A549 (cell line): ENCODE measurements at regions not wholly inside any gene's neighbourhood (a gene's known extent, or its start where the extent isn't known, plus 50 kb on each side); places are given as distances from the start of the nearest gene placed in this dataset.

Source experiments
- CHD2 ChIP-seq: fragments of 150-350 bp; IDR thresholded peaks from 2 replicates; pipeline ENCODE4 v1.6.1; 2014; ENCODE audit warnings: low read length; ENCODE audit not compliant: partially characterized antibody
- EHMT2 ChIP-seq: fragments of 200-600 bp; sonication (generic); IDR thresholded peaks from 2 replicates; pipeline ENCODE4 v1.6.1; 2016; ENCODE audit warnings: antibody characterized with exemption, low read depth, mild to moderate bottlenecking, moderate library complexity
- MAFK ChIP-seq: fragments of 450-650 bp; IDR thresholded peaks from 2 replicates; pipeline ENCODE4 v1.6.1; 2014; ENCODE audit not compliant: partially characterized antibody
- POLR2A ChIP-seq: IDR thresholded peaks from 2 replicates; pipeline ENCODE4 v1.6.1; 2012; ENCODE audit warnings: mild to moderate bottlenecking, low read length
- RAD21 ChIP-seq, 2 experiments: fragments of >200 bp in 1 of 2; sonication (Bioruptor Twin) in 1 of 2; formaldehyde crosslinking in 1 of 2; IDR thresholded peaks in 1 of 2; conservative IDR thresholded peaks in 1 of 2; 2 replicates in 1 of 2; 3 replicates in 1 of 2; pipeline ENCODE4 v1.6.1; 2012 to 2018; ENCODE audit warnings: inconsistent platforms in 1 of 2
- TF ChIP-seq, protein P1 (sequence below): fragments of >200 bp; sonication (Bioruptor Twin); formaldehyde crosslinking; IDR thresholded peaks from 3 replicates; pipeline ENCODE4 v1.5.1; 2016

DNA sequence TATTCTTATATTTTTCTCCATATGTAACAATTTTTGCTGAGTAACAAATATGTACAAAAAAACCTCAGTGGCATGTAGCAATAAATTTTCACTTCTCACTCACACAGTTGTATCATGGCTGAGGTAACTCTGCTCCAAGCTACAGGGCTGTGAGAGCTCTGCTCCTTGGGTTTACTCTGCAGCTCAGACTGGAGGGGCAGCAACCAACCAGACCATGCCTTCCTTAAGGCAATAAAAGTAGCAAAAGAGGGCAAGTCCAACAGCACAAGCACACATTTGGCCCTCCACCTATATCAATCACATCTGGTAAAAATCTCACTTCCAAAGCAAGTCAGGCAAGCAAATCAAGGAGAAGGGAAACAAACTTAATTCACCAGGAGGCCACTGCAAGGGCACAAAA is 102.9 kb downstream of the CRPPA start:
- TF ChIP-seq, protein P1, sequence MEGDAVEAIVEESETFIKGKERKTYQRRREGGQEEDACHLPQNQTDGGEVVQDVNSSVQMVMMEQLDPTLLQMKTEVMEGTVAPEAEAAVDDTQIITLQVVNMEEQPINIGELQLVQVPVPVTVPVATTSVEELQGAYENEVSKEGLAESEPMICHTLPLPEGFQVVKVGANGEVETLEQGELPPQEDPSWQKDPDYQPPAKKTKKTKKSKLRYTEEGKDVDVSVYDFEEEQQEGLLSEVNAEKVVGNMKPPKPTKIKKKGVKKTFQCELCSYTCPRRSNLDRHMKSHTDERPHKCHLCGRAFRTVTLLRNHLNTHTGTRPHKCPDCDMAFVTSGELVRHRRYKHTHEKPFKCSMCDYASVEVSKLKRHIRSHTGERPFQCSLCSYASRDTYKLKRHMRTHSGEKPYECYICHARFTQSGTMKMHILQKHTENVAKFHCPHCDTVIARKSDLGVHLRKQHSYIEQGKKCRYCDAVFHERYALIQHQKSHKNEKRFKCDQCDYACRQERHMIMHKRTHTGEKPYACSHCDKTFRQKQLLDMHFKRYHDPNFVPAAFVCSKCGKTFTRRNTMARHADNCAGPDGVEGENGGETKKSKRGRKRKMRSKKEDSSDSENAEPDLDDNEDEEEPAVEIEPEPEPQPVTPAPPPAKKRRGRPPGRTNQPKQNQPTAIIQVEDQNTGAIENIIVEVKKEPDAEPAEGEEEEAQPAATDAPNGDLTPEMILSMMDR = no peak
- TF ChIP-seq EHMT2 (no peak), MAFK (no peak), POLR2A (no peak), RAD21 (conservative IDR thresholded peaks at IDR 0.05 in 1 of 2, IDR thresholded peaks at IDR 0.05 in 1 of 2) (no peak), CHD2 (no peak)
